ENCODE measurements at regions not wholly inside any gene's neighbourhood (a gene's known extent, or its start where the extent isn't known, plus 50 kb on each side); places are given as distances from the start of the nearest gene placed in this dataset.
"Not testable (repeated sequence)": the region's sequence is repeated elsewhere in the genome, so short reads cannot be mapped to it uniquely, and the experiment has no call there.

- H3K4me2 ChIP-seq = no peak overlapping the region
- no peaks in the 10 kb centered on the region for H3K27me3 ChIP-seq
- no peaks in the 10 kb centered on the region for H4K20me1 ChIP-seq
- H3K4me3 ChIP-seq = no peak overlapping the region
- TF ChIP-seq Cebpa-rat (IDR thresholded peaks at IDR 0.05) = no peak
- peaks cover 12 to 33% (median 20%) of the 10 kb centered on the region in 10 experiments for H3K4me1 ChIP-seq
- H3K27ac ChIP-seq = no peak overlapping the region
- peaks cover 0 to 5% (median 0%) of the 10 kb centered on the region in 11 experiments; a peak in 2 of 22 replicates for H3K9me3 ChIP-seq (replicated peaks in 1 of 11)
- no peaks in the 10 kb centered on the region for H3K36me3 ChIP-seq
- no peak overlapping the region for H3K9ac ChIP-seq
These were observed 166.9 kb upstream of the NFIA start for GRCh38 chr1:60915441-60915840.

GRCh38 chr1:60914982-60915381, 167.4 kb upstream of the NFIA start:
- peaks cover 0 to 7% (median 0%) of the 10 kb centered on the region in 11 experiments; a peak in 2 of 22 replicates for H3K9me3 ChIP-seq (replicated peaks in 1 of 11)
- H3K4me3 ChIP-seq = no peak overlapping the region
- no peak for TF ChIP-seq Cebpa-rat (IDR thresholded peaks at IDR 0.05)
- peaks cover 12 to 33% (median 23%) of the 10 kb centered on the region in 10 experiments for H3K4me1 ChIP-seq
- H3K27me3 ChIP-seq = no peaks in the 10 kb centered on the region
- no peak overlapping the region for H3K9ac ChIP-seq
- H3K36me3 ChIP-seq = no peaks in the 10 kb centered on the region
- no peak overlapping the region for H3K4me2 ChIP-seq
- H4K20me1 ChIP-seq = no peaks in the 10 kb centered on the region
- H3K27ac ChIP-seq = no peak overlapping the region

GRCh38 chr1:60913708-60914107, 168.7 kb upstream of the NFIA start:
- not testable (repeated sequence) for H3K27me3 ChIP-seq; H3K9me3 ChIP-seq (replicated peaks in 1 of 11); H4K20me1 ChIP-seq; H3K36me3 ChIP-seq; H3K27ac ChIP-seq; H3K4me3 ChIP-seq; H3K9ac ChIP-seq
- Histone ChIP-seq H3K4me1 (peaks cover 12 to 35% (median 24%) of the 10 kb centered on the region in 10 experiments), H3K4me2 (peak overlapping the region in 1 of 11 experiments; percentile 6; a peak in 1 of 22 replicates)

GRCh38 chr1:60913039-60913438, 169.3 kb upstream of the NFIA start:
- Histone ChIP-seq H4K20me1 (no peaks in the 10 kb centered on the region), H3K9ac (no peak overlapping the region), H3K4me3 (no peak overlapping the region), H3K27ac (peak overlapping the region in 4 of 11 experiments; percentile 10 to 81 (median 38); a peak in 4 of 22 replicates), H3K4me1 (peaks cover 12 to 35% (median 24%) of the 10 kb centered on the region in 10 experiments), H3K27me3 (no peaks in the 10 kb centered on the region), H3K9me3 (replicated peaks in 1 of 11) (peaks cover 0 to 7% (median 0%) of the 10 kb centered on the region in 11 experiments; a peak in 2 of 22 replicates), H3K4me2 (peak overlapping the region in 5 of 11 experiments; percentile 6 to 73 (median 64); a peak in 8 of 22 replicates), H3K36me3 (no peaks in the 10 kb centered on the region)
- no peak for TF ChIP-seq Cebpa-rat (IDR thresholded peaks at IDR 0.05)

- H3K4me2 ChIP-seq = peak overlapping the region; percentile 24 to 76 (median 64)
- TF ChIP-seq Cebpa-rat (IDR thresholded peaks at IDR 0.05) = peak in 1 of 11 experiments; percentile 7; a peak in 1 of 22 replicates
- peaks cover 12 to 35% (median 24%) of the 10 kb centered on the region in 10 experiments for H3K4me1 ChIP-seq
- H3K9ac ChIP-seq = peak overlapping the region in 4 of 11 experiments; percentile 29 to 54 (median 48); a peak in 6 of 22 replicates
- H3K4me3 ChIP-seq = no peak overlapping the region; a peak in 1 of 20 replicates
- no peaks in the 10 kb centered on the region for H3K36me3 ChIP-seq
- H3K27ac ChIP-seq = peak overlapping the region in 6 of 11 experiments; percentile 20 to 81 (median 76); a peak in 12 of 22 replicates
- peaks cover 0 to 7% (median 0%) of the 10 kb centered on the region in 11 experiments; a peak in 2 of 22 replicates for H3K9me3 ChIP-seq (replicated peaks in 1 of 11)
- no peaks in the 10 kb centered on the region for H3K27me3 ChIP-seq
- H4K20me1 ChIP-seq = no peaks in the 10 kb centered on the region
These were observed 170.2 kb upstream of the NFIA start for GRCh38 chr1:60911966-60912697.

- H3K27me3 ChIP-seq = no peaks in the 10 kb centered on the region
- H4K20me1 ChIP-seq = no peaks in the 10 kb centered on the region
- 0 out of 22 replicates have a peak overlapping the region, but pooled peaks of 1 of the 11 experiments have one; percentile 17 for H3K27ac ChIP-seq
- peaks cover 21 to 51% (median 37%) of the 10 kb centered on the region in 10 experiments for H3K4me1 ChIP-seq
- no peaks in the 10 kb centered on the region for H3K36me3 ChIP-seq
- TF ChIP-seq Cebpa-rat (IDR thresholded peaks at IDR 0.05) = no peak
- H3K9me3 ChIP-seq (replicated peaks in 1 of 11) = peaks cover 0 to 7% (median 0%) of the 10 kb centered on the region in 11 experiments; a peak in 2 of 22 replicates
- no peak overlapping the region for H3K4me3 ChIP-seq
- no peak overlapping the region for H3K4me2 ChIP-seq
- no peak overlapping the region for H3K9ac ChIP-seq
These were observed 174.2 kb upstream of the NFIA start for GRCh38 chr1:60908159-60908558.

- Histone ChIP-seq H3K9me3 (replicated peaks in 1 of 11) (peaks cover 0 to 7% (median 0%) of the 10 kb centered on the region in 11 experiments; a peak in 2 of 22 replicates), H4K20me1 (no peaks in the 10 kb centered on the region), H3K27me3 (no peaks in the 10 kb centered on the region), H3K9ac (no peak overlapping the region), H3K36me3 (no peaks in the 10 kb centered on the region), H3K4me1 (peaks cover 10 to 35% (median 22%) of the 10 kb centered on the region in 10 experiments; a peak in 18 of 20 replicates), H3K27ac (no peak overlapping the region), H3K4me2 (no peak overlapping the region), H3K4me3 (no peak overlapping the region)
- TF ChIP-seq Cebpa-rat (IDR thresholded peaks at IDR 0.05) = no peak
These were observed 175.8 kb upstream of the NFIA start for GRCh38 chr1:60906526-60906925.

- H3K4me1 ChIP-seq = peaks cover 8 to 30% (median 18%) of the 10 kb centered on the region in 10 experiments; a peak in 17 of 20 replicates
- no peak overlapping the region for H3K4me2 ChIP-seq
- no peaks in the 10 kb centered on the region for H3K36me3 ChIP-seq
- no peak overlapping the region for H3K27ac ChIP-seq
- no peak overlapping the region for H3K4me3 ChIP-seq
- no peaks in the 10 kb centered on the region for H4K20me1 ChIP-seq
- no peak overlapping the region for H3K9ac ChIP-seq
- H3K27me3 ChIP-seq = no peaks in the 10 kb centered on the region
- peaks cover 0 to 7% (median 0%) of the 10 kb centered on the region in 11 experiments; a peak in 2 of 22 replicates for H3K9me3 ChIP-seq (replicated peaks in 1 of 11)
- no peak for TF ChIP-seq Cebpa-rat (IDR thresholded peaks at IDR 0.05)
These were observed 176.3 kb upstream of the NFIA start for GRCh38 chr1:60906039-60906438.

GRCh38 chr1:60904099-60904851, 178.1 kb upstream of the NFIA start:
- Histone ChIP-seq H3K9ac (0 out of 22 replicates have a peak overlapping the region, but pooled peaks of 1 of the 11 experiments have one; percentile 2), H3K9me3 (replicated peaks in 1 of 11) (no peaks in the 10 kb centered on the region), H3K4me1 (peaks cover 8 to 19% (median 15%) of the 10 kb centered on the region in 10 experiments; a peak in 17 of 20 replicates), H3K27ac (peak overlapping the region in 3 of 11 experiments; percentile 2 to 41 (median 33); a peak in 4 of 22 replicates), H4K20me1 (no peaks in the 10 kb centered on the region), H3K27me3 (no peaks in the 10 kb centered on the region), H3K4me2 (peak overlapping the region; percentile 2 to 72 (median 53); a peak in 17 of 22 replicates), H3K4me3 (no peak overlapping the region), H3K36me3 (no peaks in the 10 kb centered on the region)
- no peak for TF ChIP-seq Cebpa-rat (IDR thresholded peaks at IDR 0.05)
